Endothelial cell of umbilical vein (primary cell): ENCODE measurements at regions not wholly inside any gene's neighbourhood (a gene's known extent, or its start where the extent isn't known, plus 50 kb on each side); places are given as distances from the start of the nearest gene placed in this dataset.

Source experiments
- BruUV-seq: library from RNA; stranded (reverse); fragments of 400-500 nt; replicated peaks from 2 replicates; lab custom pipeline; 2021; lab: Mats Ljungman, UMichigan
- CTCF ChIA-PET: fragments of 300-600, 350-600 bp; sonication (Branson Sonifier 250); formaldehyde crosslinking; loops from one replicate; lab custom pipeline; 2021; ENCODE audit warnings: antibody characterized with exemption, inconsistent platforms; lab: Charles Lee
- POLR2A ChIA-PET: fragments of 300-600, 350-600 bp; sonication (Branson Sonifier 250); formaldehyde crosslinking; loops from one replicate; lab custom pipeline; 2021; ENCODE audit warnings: antibody characterized with exemption, inconsistent platforms; lab: Charles Lee
- DNase-seq: peaks from one replicate; pipeline ENCODE4 v3.0.0-alpha.2; 2011; ENCODE audit warnings: low read depth, low spot score
- FAIRE-seq: peaks from 2 replicates; lab custom pipeline; 2011; peaks lifted over from hg19 to GRCh38; lab: Jason Lieb, UNC
- H2AFZ ChIP-seq: 2 replicates; pipeline ENCODE4 v1.6.0; 2012; ENCODE audit warnings: low read depth, low read length, control low read depth, inconsistent platforms
- H3K27ac ChIP-seq: 2 replicates; pipeline ENCODE4 v1.5.1; 2011; ENCODE audit warnings: low read depth, mild to moderate bottlenecking, control low read depth, low read length, moderate library complexity; ENCODE audit not compliant: insufficient read depth
- H3K27me3 ChIP-seq, 2 experiments: 2 replicates each; pipeline versions ENCODE4 v1.6.0 to v1.6.1; 2011; ENCODE audit warnings: low read length in 2 of 2, mixed read lengths in 1 of 2; ENCODE audit not compliant: control insufficient read depth in 2 of 2, insufficient read depth in 2 of 2
- H3K36me3 ChIP-seq, 2 experiments: 2 replicates in 1 of 2; 3 replicates in 1 of 2; pipeline ENCODE4 v1.5.1; 2011; ENCODE audit warnings: low read length in 2 of 2, mild to moderate bottlenecking in 1 of 2, moderate library complexity in 1 of 2; ENCODE audit not compliant: control insufficient read depth in 2 of 2, insufficient read depth in 2 of 2; ENCODE audit errors: extremely low read depth in 1 of 2
- H3K4me1 ChIP-seq: 3 replicates; pipeline ENCODE4 v1.5.1; 2011; ENCODE audit warnings: mild to moderate bottlenecking, low read length; ENCODE audit not compliant: control insufficient read depth, insufficient read depth; ENCODE audit errors: extremely low read depth
- H3K4me2 ChIP-seq: 2 replicates; pipeline ENCODE4 v1.6.1; 2011; ENCODE audit warnings: low read length, control low read depth, mixed read lengths; ENCODE audit not compliant: insufficient read depth
- H3K4me3 ChIP-seq, 3 experiments: fragments of 200-600 bp in 1 of 3; sonication (generic), shearing (Covaris generic) in 1 of 3; replicated peaks in 1 of 3; 2 replicates each; pipeline ENCODE4 v1.5.1; 2011 to 2016; ENCODE audit warnings: control low read depth in 3 of 3, low read length in 3 of 3, mild to moderate bottlenecking in 2 of 3, inconsistent platforms in 1 of 3, low read depth in 1 of 3, moderate library complexity in 1 of 3; ENCODE audit not compliant: insufficient read depth in 1 of 3
- H3K79me2 ChIP-seq: 2 replicates; pipeline ENCODE4 v1.6.0; 2012; ENCODE audit warnings: low read length, inconsistent platforms; ENCODE audit not compliant: control insufficient read depth, insufficient read depth
- H3K9ac ChIP-seq: replicated peaks from 2 replicates; pipeline ENCODE3; 2011; ENCODE audit warnings: low read length, control low read depth; ENCODE audit not compliant: insufficient read depth; ENCODE audit errors: extremely low read depth
- H3K9me1 ChIP-seq: replicated peaks from 3 replicates; pipeline ENCODE4 v1.6.0; 2011; ENCODE audit warnings: mild to moderate bottlenecking, low read length; ENCODE audit not compliant: control insufficient read depth, insufficient read depth; ENCODE audit errors: extremely low read depth
- H3K9me3 ChIP-seq: replicated peaks from 2 replicates; pipeline ENCODE4 v1.5.1; 2012; ENCODE audit warnings: low read length, inconsistent platforms; ENCODE audit not compliant: control insufficient read depth, insufficient read depth
- H4K20me1 ChIP-seq: replicated peaks from 2 replicates; pipeline ENCODE3; 2011; ENCODE audit warnings: mild to moderate bottlenecking, low read length; ENCODE audit not compliant: control insufficient read depth, insufficient read depth; ENCODE audit errors: extremely low read depth
- EZH2 ChIP-seq: IDR thresholded peaks from 2 replicates; pipeline ENCODE4 v1.6.1; 2012; ENCODE audit warnings: borderline replicate concordance, low read depth, mild to moderate bottlenecking, moderate library complexity, low read length, inconsistent platforms; ENCODE audit not compliant: severe bottlenecking
- FOS ChIP-seq: IDR thresholded peaks from 2 replicates; pipeline ENCODE4 v1.6.1; 2011; ENCODE audit warnings: mild to moderate bottlenecking, low read length, moderate library complexity, borderline replicate concordance; ENCODE audit not compliant: insufficient read depth
- GATA2 ChIP-seq: IDR thresholded peaks from 2 replicates; pipeline ENCODE4 v1.7.0; 2011; ENCODE audit warnings: low read depth, mild to moderate bottlenecking, moderate library complexity, mixed read lengths, low read length; ENCODE audit not compliant: insufficient read length, insufficient read depth
- JUN ChIP-seq: IDR thresholded peaks from 2 replicates; pipeline ENCODE4 v1.6.1; 2011; ENCODE audit warnings: borderline replicate concordance, low read depth; ENCODE audit not compliant: insufficient read length, insufficient read depth
- MAX ChIP-seq: IDR thresholded peaks from 2 replicates; pipeline ENCODE4 v1.6.1; 2011; ENCODE audit not compliant: insufficient read depth, insufficient read length
- MYC ChIP-seq: IDR thresholded peaks from one replicate; pipeline ENCODE4 v1.6.1; 2011; ENCODE audit warnings: mild to moderate bottlenecking, low read depth, low read length
- POLR2A ChIP-seq: IDR thresholded peaks from 2 replicates; pipeline ENCODE4 v1.6.1; 2012; ENCODE audit warnings: low read depth, mild to moderate bottlenecking, control low read depth, low read length
- POLR2AphosphoS5 ChIP-seq: IDR thresholded peaks from 2 replicates; pipeline ENCODE4 v1.6.1; 2012; ENCODE audit warnings: low read depth, mild to moderate bottlenecking, control low read depth, low read length, moderate library complexity; ENCODE audit not compliant: insufficient read depth
- dilution Hi-C: fragments of 300-500 bp; cut with MboI; formaldehyde crosslinking; loops from one replicate; pipeline ENCODE4 v1.15.0; 2019; ENCODE audit warnings: low sequenced_read_pairs; ENCODE audit not compliant: extremely low pct_ligation_motif_present
- intact Hi-C: fragments of 100-400 bp; cut with micrococcal nuclease; formaldehyde crosslinking; loops from one replicate; pipeline ENCODE4 v1.10.0; 2022
- TF ChIP-seq, protein P1 (sequence below), 2 donors: IDR thresholded peaks; 1 replicate in 1 of 2; 2 replicates in 1 of 2; pipeline ENCODE4 v1.5.1; 2011; ENCODE audit warnings: low read length in 2 of 2, mild to moderate bottlenecking in 2 of 2, moderate library complexity in 2 of 2, control low read depth in 1 of 2, inconsistent platforms in 1 of 2, low read depth in 1 of 2; ENCODE audit not compliant: insufficient read depth in 1 of 2; ENCODE audit errors: extremely low read depth in 1 of 2

GRCh38 chr10:47094636-47095035 lies 183.4 kb downstream of the PTPN20 start:
- POLR2A ChIA-PET = no interaction called here
- no TSS peak for BruUV-seq
- Histone ChIP-seq H3K4me3 (no peak overlapping the region), H2AFZ (no peak overlapping the region), H3K4me2 (no peak overlapping the region), H3K27ac (no peak overlapping the region), H4K20me1 (no peaks in the 10 kb centered on the region), H3K79me2 (no peaks in the 10 kb centered on the region), H3K36me3 (no peaks in the 10 kb centered on the region), H3K9me3 (no peaks in the 10 kb centered on the region), H3K4me1 (no peaks in the 10 kb centered on the region), H3K9ac (no peak overlapping the region), H3K27me3 (no peaks in the 10 kb centered on the region), H3K9me1 (no peaks in the 10 kb centered on the region)
- TF ChIP-seq MAX (no peak), POLR2AphosphoS5 (no peak), MYC (no peak), EZH2 (no peak), POLR2A (no peak), FOS (no peak), JUN (no peak), GATA2 (no peak)
- TF ChIP-seq, protein P1, sequence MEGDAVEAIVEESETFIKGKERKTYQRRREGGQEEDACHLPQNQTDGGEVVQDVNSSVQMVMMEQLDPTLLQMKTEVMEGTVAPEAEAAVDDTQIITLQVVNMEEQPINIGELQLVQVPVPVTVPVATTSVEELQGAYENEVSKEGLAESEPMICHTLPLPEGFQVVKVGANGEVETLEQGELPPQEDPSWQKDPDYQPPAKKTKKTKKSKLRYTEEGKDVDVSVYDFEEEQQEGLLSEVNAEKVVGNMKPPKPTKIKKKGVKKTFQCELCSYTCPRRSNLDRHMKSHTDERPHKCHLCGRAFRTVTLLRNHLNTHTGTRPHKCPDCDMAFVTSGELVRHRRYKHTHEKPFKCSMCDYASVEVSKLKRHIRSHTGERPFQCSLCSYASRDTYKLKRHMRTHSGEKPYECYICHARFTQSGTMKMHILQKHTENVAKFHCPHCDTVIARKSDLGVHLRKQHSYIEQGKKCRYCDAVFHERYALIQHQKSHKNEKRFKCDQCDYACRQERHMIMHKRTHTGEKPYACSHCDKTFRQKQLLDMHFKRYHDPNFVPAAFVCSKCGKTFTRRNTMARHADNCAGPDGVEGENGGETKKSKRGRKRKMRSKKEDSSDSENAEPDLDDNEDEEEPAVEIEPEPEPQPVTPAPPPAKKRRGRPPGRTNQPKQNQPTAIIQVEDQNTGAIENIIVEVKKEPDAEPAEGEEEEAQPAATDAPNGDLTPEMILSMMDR (IDR thresholded peaks at IDR 0.05; ENCODE audit: extremely low read depth in 1 of 2, insufficient read depth in 1 of 2, low read depth in 1 of 2, low read length in 2 of 2) = no peak
- no peak for DNase-seq
- intact Hi-C loops = no loop called here
- no peak for FAIRE-seq
- CTCF ChIA-PET = no interaction called here
- dilution Hi-C loops = no loop called here
